Mucosa of descending colon (tissue), 3 donors: ENCODE measurements at regions not wholly inside any gene's neighbourhood (a gene's known extent, or its start where the extent isn't known, plus 50 kb on each side); places are given as distances from the start of the nearest gene placed in this dataset.
A peak's percentile ranks its signal among the peaks of the same experiment; 100 is the strongest.
"Not testable (repeated sequence)": the region's sequence is repeated elsewhere in the genome, so short reads cannot be mapped to it uniquely, and the experiment has no call there.

Experiments
- ATAC-seq: fragments of 200-7000 bp; cut with Tn5 transposase; one replicate; pipeline ENCODE4 v1.9.1; 2020; ENCODE audit warnings: mild to moderate bottlenecking, moderate library complexity
- DNase-seq, 3 donors: peaks; one replicate each; pipeline ENCODE4 v3.0.0-alpha.2; 2020
- H3K36me3 ChIP-seq: fragments of 200-600 bp; one replicate; pipeline ENCODE4 v1.8.0; 2021; ENCODE audit warnings: low read depth, mild to moderate bottlenecking
- H3K4me1 ChIP-seq: fragments of 200-600 bp; one replicate; pipeline ENCODE4 v1.8.0; 2021; ENCODE audit warnings: low read depth, mild to moderate bottlenecking
- H3K4me3 ChIP-seq: fragments of 200-600 bp; one replicate; pipeline ENCODE4 v1.8.0; 2021; ENCODE audit warnings: mild to moderate bottlenecking
- H3K9me3 ChIP-seq: fragments of 200-600 bp; one replicate; pipeline ENCODE4 v1.8.0; 2021; ENCODE audit warnings: mild to moderate bottlenecking
- intact Hi-C, 2 donors: fragments of 100-400 bp; cut with DNase I in 1 of 2; cut with micrococcal nuclease in 1 of 2; formaldehyde crosslinking; loops; one replicate each; pipeline versions ENCODE4 v1.11.0 to v1.11.1; 2022; cut with DNase I, micrococcal nuclease
- TF ChIP-seq, protein P1 (sequence below): fragments of 200-600 bp; IDR thresholded peaks from one replicate; pipeline ENCODE4 v1.8.0; 2022; ENCODE audit warnings: antibody characterized with exemption, mild to moderate bottlenecking
- donor health status: DM: no; HTN: no; CAD: no; lungs with moderate emphysema.
- donor health status: DM: no; HTN: no; CAD: no.
- donor health status: DM: no; HTN: yes; CAD: no.

DNA sequence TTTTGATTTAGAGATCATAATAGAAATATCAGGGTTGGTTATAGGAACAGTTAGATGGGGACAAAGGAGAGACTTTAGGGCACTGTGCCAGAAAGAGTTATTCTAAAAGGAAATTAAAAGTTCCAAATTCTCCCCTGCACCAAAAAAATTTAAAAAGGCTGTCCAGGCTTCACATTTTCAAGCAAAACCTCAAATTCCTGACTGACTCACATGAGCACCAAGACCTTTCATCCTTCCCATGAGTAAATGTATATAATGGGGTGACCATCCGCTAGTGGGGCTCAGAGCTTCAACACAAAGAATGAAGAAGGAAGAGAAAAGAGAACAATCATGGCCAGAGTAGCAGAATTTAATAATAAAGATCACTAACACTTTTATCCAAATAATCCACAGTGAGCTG lies 131.6 kb upstream of the MROH9 start:
- intact Hi-C loops = no loop called here

DNA sequence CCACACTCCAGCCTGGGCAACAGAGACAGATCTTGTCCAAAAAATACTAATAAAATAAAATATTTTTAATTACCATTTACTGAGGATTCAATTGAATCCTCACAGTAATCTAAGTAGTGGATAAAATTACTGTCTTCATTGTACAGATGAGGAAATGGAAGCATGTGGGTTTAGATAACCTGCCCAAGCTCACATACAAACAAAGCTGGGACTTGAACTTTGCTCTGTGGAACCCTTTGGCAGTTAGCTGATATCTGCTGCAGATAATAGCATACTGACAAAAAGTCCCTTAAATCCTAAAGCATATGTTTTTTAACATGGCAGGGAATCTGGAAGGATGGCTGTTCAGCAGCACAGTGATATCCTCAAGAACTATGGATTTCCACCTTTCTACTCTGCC lies 130.9 kb upstream of the MROH9 start:
- no peaks in the 10 kb centered on the region for H3K4me1 ChIP-seq
- no peaks in the 10 kb centered on the region for H3K9me3 ChIP-seq
- no peak overlapping the region for H3K4me3 ChIP-seq
- TF ChIP-seq, protein P1, sequence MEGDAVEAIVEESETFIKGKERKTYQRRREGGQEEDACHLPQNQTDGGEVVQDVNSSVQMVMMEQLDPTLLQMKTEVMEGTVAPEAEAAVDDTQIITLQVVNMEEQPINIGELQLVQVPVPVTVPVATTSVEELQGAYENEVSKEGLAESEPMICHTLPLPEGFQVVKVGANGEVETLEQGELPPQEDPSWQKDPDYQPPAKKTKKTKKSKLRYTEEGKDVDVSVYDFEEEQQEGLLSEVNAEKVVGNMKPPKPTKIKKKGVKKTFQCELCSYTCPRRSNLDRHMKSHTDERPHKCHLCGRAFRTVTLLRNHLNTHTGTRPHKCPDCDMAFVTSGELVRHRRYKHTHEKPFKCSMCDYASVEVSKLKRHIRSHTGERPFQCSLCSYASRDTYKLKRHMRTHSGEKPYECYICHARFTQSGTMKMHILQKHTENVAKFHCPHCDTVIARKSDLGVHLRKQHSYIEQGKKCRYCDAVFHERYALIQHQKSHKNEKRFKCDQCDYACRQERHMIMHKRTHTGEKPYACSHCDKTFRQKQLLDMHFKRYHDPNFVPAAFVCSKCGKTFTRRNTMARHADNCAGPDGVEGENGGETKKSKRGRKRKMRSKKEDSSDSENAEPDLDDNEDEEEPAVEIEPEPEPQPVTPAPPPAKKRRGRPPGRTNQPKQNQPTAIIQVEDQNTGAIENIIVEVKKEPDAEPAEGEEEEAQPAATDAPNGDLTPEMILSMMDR = no peak
- intact Hi-C loops = no loop called here
- DNase-seq (no peak), ATAC-seq (peak; percentile 33)
- H3K36me3 ChIP-seq = no peaks in the 10 kb centered on the region

More for the DNA sequence above, 131.6 kb upstream of the MROH9 start:
- TF ChIP-seq, protein P1 = no peak
- Histone ChIP-seq H3K9me3 (no peaks in the 10 kb centered on the region), H3K4me1 (no peaks in the 10 kb centered on the region), H3K4me3 (no peak overlapping the region), H3K36me3 (no peaks in the 10 kb centered on the region)
- DNase-seq (no peak), ATAC-seq (no peak)

DNA sequence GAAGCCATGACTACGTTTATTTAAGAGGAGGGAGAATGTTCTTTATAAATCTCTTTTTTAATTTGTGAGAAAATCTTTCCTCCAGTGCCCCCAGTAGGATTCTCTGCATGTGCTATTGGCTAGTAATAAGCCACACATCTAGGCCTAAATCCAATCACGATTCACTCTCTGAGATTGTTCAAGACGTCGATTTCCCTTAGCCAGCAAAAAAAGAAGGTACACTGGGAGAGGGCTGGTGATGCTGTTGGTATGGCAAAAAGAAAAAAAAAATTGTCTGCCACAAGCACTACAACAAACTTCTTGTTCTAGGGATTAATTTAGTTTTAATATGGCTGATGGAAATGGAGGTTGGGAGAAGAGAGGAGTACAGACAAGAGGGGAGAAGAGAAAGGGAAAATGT lies 130.5 kb upstream of the MROH9 start:
- Histone ChIP-seq H3K36me3 (no peaks in the 10 kb centered on the region), H3K9me3 (no peaks in the 10 kb centered on the region), H3K4me1 (no peaks in the 10 kb centered on the region), H3K4me3 (no peak overlapping the region)
- intact Hi-C loops = no loop called here
- ATAC-seq (no peak), DNase-seq (no peak)
- TF ChIP-seq, protein P1 = no peak

DNA sequence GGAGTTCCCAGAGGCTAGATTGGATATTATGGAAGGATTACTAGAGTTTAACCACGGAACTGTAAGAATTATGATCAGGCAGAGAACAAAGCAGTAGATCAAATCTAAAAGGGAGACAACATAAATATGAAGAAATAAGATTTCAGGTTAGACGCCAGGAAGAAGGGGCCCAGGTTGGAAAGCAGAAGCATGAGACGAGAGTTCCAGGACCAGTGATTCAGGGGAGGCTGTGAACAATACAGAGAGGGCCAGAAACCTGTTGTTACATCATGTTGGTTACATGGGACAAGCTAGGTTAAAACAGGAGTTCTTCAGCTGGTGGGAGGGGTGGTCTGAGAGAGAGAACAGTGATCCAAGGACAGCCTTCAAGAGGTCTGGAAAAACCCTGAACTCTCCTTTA lies 128.4 kb upstream of the MROH9 start:
- Histone ChIP-seq H3K36me3 (no peaks in the 10 kb centered on the region), H3K4me1 (no peaks in the 10 kb centered on the region), H3K9me3 (no peaks in the 10 kb centered on the region), H3K4me3 (no peak overlapping the region)
- ATAC-seq = no peak
- no peak for DNase-seq
- TF ChIP-seq, protein P1 = no peak
- intact Hi-C loops = no loop called here

DNA sequence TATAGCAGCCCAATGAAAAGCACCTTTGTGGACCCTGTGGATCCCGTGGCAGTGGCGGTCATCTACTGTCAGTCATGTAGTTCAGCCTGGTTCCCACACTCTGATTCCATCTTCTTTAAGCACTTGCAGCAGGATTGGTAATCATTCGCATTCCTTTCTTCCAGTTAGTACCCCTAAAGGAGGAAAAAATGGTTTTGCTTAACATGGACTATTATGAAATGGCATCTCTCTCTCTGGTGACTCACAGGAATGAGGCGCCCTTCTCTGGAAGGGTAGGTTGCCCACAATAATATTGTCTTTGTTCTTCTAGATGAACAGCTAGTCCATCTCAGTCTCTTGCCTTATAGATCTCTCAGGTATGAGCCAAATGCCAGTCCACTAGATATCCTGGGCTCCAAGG lies 127.9 kb upstream of the MROH9 start:
- TF ChIP-seq, protein P1 = no peak
- no peak for ATAC-seq

DNA sequence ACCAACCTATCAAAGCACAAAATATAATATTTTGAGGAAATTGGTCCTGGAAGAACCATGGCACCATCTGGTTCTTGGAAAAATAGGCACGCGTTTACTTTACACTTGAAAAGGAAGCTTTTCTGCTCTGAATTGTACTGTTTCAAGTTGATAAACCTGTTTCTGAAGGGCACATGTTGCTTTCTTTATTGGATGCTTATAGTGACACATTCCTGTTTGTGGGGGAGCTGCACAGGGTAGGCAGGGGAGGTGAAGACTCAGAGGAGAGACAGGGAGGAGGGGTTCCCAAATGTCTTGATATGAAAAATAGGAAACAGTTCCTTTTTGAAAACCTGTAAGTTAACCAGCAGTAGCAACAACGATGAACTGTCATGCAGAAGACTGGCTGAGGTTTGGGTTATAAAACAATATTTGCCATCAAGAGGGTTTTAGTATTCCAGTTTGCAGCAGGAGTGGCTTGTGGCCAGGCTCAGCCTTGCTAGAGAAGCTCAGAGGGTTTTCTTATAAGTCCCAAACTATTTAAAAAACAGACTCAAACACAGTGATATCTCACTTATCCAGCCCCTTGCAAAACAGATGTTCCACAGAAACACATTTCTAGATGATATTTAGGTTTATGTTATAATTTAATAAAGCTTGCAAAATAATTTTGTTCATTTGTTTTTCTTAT lies 127.0 kb upstream of the MROH9 start:
- H3K9me3 ChIP-seq = no peaks in the 10 kb centered on the region
- no peaks in the 10 kb centered on the region for H3K36me3 ChIP-seq
- TF ChIP-seq, protein P1 = no peak
- H3K4me1 ChIP-seq = no peaks in the 10 kb centered on the region
- DNase-seq (no peak), ATAC-seq (no peak)
- intact Hi-C loops = no loop called here
- no peak overlapping the region for H3K4me3 ChIP-seq

More for the DNA sequence above, 127.9 kb upstream of the MROH9 start:
- H3K36me3 ChIP-seq = no peaks in the 10 kb centered on the region
- DNase-seq = no peak
- H3K9me3 ChIP-seq = no peaks in the 10 kb centered on the region
- no peak overlapping the region for H3K4me3 ChIP-seq
- intact Hi-C loops = no loop called here
- H3K4me1 ChIP-seq = no peaks in the 10 kb centered on the region

DNA sequence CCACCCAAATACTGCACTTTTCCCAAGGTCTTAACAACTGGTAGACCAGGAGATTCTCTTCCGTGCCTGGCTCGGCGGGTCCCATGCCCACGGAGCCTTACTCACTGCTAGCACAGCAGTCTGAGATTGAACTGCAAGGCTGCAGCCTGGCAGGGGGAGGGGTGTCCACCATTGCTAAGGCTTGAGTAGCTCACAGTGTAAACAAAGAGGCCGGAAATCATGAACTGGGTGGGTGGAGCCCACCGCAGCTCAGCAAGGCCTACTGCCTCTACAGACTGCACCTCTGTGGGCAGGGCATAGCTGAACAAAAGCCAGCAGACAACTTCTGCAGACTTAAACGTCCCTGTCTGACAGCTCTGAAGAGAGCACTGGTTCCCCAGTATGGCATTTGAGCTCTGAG lies 124.3 kb upstream of the MROH9 start:
- H3K9me3 ChIP-seq, H3K4me1 ChIP-seq, DNase-seq, H3K36me3 ChIP-seq, intact Hi-C loops, ATAC-seq, H3K4me3 ChIP-seq: not testable (repeated sequence)
